HepG2 (cell line): ENCODE measurements at regions not wholly inside any gene's neighbourhood (a gene's known extent, or its start where the extent isn't known, plus 50 kb on each side); places are given as distances from the start of the nearest gene placed in this dataset.
"Not testable (repeated sequence)": the region's sequence is repeated elsewhere in the genome, so short reads cannot be mapped to it uniquely, and the experiment has no call there.

Experiments used
- ATAC-seq: fragments of 200-7000 bp; cut with Tn5 transposase; 3 replicates; pipeline ENCODE4 v1.9.1; 2020; ENCODE audit warnings: mild to moderate bottlenecking, moderate library complexity
- BruUV-seq: library from RNA; stranded (reverse); fragments of 400-500 nt; replicated peaks from 2 replicates; lab custom pipeline; 2021; lab: Mats Ljungman, UMichigan
- CTCF ChIA-PET: fragments of 300-600 bp; formaldehyde crosslinking; extraction: SDS; loops from one replicate; lab custom pipeline; 2021; ENCODE audit warnings: low total read pairs, inconsistent platforms, low intra/inter-chr PET ratio; lab: Yijun Ruan, JAX
- POLR2A ChIA-PET: fragments of 350-600 bp; sonication (Branson Sonifier 250); formaldehyde crosslinking; loops from one replicate; lab custom pipeline; 2020; ENCODE audit warnings: antibody characterized with exemption, inconsistent platforms; lab: Yijun Ruan, JAX
- DNase-seq: peaks from one replicate; pipeline ENCODE4 v3.0.0-alpha.2; 2015; ENCODE audit warnings: low spot score
- FAIRE-seq: peaks from 3 replicates; lab custom pipeline; 2011; peaks lifted over from hg19 to GRCh38; lab: Jason Lieb, UNC
- H2AFZ ChIP-seq: one replicate; pipeline ENCODE4 v1.6.1; 2011; ENCODE audit warnings: low read length, inconsistent platforms
- H3K27ac ChIP-seq: fragments of 300-600 bp; 3 replicates; pipeline ENCODE4 v1.8.0; 2011; ENCODE audit warnings: mixed run types, mild to moderate bottlenecking, mixed read lengths, low read length, inconsistent platforms; ENCODE audit not compliant: insufficient read depth; ENCODE audit errors: extremely low read length
- H3K27me3 ChIP-seq, 2 experiments: fragments of 200-600 bp in 1 of 2; 2 replicates in 1 of 2; 3 replicates in 1 of 2; pipeline versions ENCODE4 v1.6.0 to v1.8.0; 2011; ENCODE audit warnings: low read length in 2 of 2, mild to moderate bottlenecking in 2 of 2, moderate library complexity in 2 of 2, inconsistent platforms in 1 of 2; ENCODE audit not compliant: insufficient read depth in 2 of 2, control insufficient read depth in 1 of 2
- H3K36me3 ChIP-seq, 2 experiments: fragments of 200-600 bp in 1 of 2; replicated peaks in 1 of 2; 2 replicates in 1 of 2; 3 replicates in 1 of 2; pipeline versions ENCODE4 v1.5.1 to v1.8.0; 2011; ENCODE audit warnings: low read length in 2 of 2, inconsistent platforms in 1 of 2; ENCODE audit not compliant: insufficient read depth in 2 of 2, control insufficient read depth in 1 of 2
- H3K4me1 ChIP-seq: 2 replicates; pipeline ENCODE4 v1.5.1; 2012; ENCODE audit warnings: low read length, inconsistent platforms; ENCODE audit not compliant: insufficient read depth
- H3K4me2 ChIP-seq: 2 replicates; pipeline ENCODE4 v1.6.0; 2011; ENCODE audit warnings: low read depth, low read length, inconsistent platforms
- H3K4me3 ChIP-seq, 3 experiments: fragments of 200-600 bp in 1 of 3; sonication (generic), shearing (Covaris generic) in 1 of 3; replicated peaks in 1 of 3; 2 replicates each; pipeline ENCODE4 v1.5.1; 2011 to 2016; ENCODE audit warnings: low read length in 3 of 3, inconsistent platforms in 2 of 3, low read depth in 2 of 3, mild to moderate bottlenecking in 2 of 3, control low read depth in 1 of 3, mixed read lengths in 1 of 3; ENCODE audit not compliant: insufficient read depth in 1 of 3
- H3K79me2 ChIP-seq: one replicate; pipeline ENCODE4 v1.6.1; 2011; ENCODE audit warnings: low read length, inconsistent platforms; ENCODE audit not compliant: insufficient read depth
- H3K9ac ChIP-seq: 2 replicates; pipeline ENCODE4 v1.6.0; 2011; ENCODE audit warnings: mild to moderate bottlenecking, low read depth, low read length, inconsistent platforms; ENCODE audit not compliant: insufficient read depth
- H3K9me3 ChIP-seq: 2 replicates; pipeline ENCODE4 v1.5.1; 2012; ENCODE audit warnings: mild to moderate bottlenecking, low read length
- H4K20me1 ChIP-seq: 2 replicates; pipeline ENCODE4 v1.6.0; 2011; ENCODE audit warnings: inconsistent platforms, mild to moderate bottlenecking, low read length, moderate library complexity; ENCODE audit not compliant: insufficient read depth
- WGBS: methylation state at CpG from one replicate; pipeline ENCODE4 v1.1.6; 2017; ENCODE audit warnings: low lambda C conversion rate; 5-methylcytosine and 5-hydroxymethylcytosine counted together
- in situ Hi-C: cut with HindIII; loops from 2 replicates; pipeline ENCODE4 v1.10.0; 2017; ENCODE audit warnings: low pct_unique_long_range_greater_than_20kb; ENCODE audit not compliant: extremely low pct_ligation_motif_present
- intact Hi-C: fragments of 100-400 bp; cut with micrococcal nuclease; formaldehyde crosslinking; loops from one replicate; pipeline ENCODE4 v1.10.0; 2022; ENCODE audit not compliant: unreplicated experiment

DNA sequence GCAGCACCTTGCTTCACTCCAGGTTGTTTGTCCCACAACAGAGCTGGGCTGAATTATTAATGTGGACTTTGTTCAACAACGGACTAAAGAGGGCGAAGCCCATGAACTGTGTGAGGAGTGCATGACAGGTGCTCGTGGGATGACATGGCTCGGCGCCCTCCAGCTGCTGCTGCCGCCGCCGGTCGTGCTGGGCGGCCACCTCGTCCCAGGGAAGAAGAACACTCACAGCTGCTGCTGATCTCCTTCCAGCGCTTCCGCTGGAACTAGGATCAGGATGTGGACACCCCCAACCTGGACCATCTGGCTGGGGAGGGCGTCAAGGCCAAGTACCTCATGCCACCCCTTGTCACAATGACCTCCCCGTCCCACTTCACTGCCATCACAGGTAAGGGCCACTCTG is 91.4 kb upstream of the FAM90A26 start:
- H4K20me1 ChIP-seq, H3K27me3 ChIP-seq, H3K79me2 ChIP-seq, in situ Hi-C loops, H3K4me3 ChIP-seq, H3K4me2 ChIP-seq, H3K27ac ChIP-seq, H3K36me3 ChIP-seq, H3K9ac ChIP-seq, H3K4me1 ChIP-seq, H3K9me3 ChIP-seq, DNase-seq, FAIRE-seq, CTCF ChIA-PET, POLR2A ChIA-PET, intact Hi-C loops, H2AFZ ChIP-seq, BruUV-seq, ATAC-seq: not testable (repeated sequence)
- 64% methylated on average over 5 of the region's 15 CpGs for WGBS

DNA sequence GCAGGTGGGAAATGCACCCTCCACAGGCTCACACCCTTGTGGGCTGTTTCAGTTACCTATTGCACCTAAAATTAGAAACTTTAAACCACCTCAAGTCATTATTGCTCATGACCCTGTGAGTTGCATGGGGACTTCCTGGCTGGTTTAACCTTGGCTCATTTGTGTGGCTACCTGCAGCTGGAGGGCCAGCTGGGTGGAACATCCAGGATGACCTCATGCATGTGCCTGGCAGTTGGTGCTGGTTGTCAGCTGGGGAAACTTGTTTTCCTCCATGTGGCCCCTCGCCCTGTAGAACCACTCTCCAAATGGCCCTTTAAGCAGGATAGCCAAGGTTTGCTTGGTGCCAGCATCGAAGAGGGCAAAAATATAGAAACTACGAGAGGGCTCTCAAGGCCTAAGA is 93.2 kb upstream of the FAM90A26 start:
- WGBS, result 43% methylated on average over 1 of the region's 3 CpGs
- H3K9me3 ChIP-seq, CTCF ChIA-PET, H3K36me3 ChIP-seq, BruUV-seq, in situ Hi-C loops, H3K9ac ChIP-seq, FAIRE-seq, POLR2A ChIA-PET, H3K79me2 ChIP-seq, ATAC-seq, H3K27me3 ChIP-seq, DNase-seq, H2AFZ ChIP-seq, H3K4me1 ChIP-seq, H4K20me1 ChIP-seq, H3K4me3 ChIP-seq, intact Hi-C loops, H3K27ac ChIP-seq, H3K4me2 ChIP-seq: not testable (repeated sequence)

DNA sequence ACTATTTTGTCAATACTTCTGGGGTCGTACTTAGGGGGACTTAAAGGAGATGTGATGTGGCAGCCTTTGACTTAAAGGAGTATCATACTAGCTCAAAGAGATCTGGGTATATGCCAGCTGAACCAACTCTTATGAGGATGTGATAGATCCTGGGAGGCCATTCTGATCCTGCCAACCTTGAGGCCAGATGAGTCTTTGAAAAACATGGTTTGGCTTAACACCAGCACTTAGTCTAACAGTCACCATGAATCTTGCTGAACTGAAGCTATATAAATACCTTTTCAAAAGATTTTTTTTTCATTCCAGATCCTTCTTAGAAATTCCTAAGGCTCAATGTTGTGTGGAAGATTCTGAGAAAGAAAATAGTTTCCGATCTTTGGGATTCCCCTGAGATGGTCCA is 93.7 kb upstream of the FAM90A26 start:
- H3K4me2 ChIP-seq, H2AFZ ChIP-seq, H3K36me3 ChIP-seq, CTCF ChIA-PET, H3K4me3 ChIP-seq, intact Hi-C loops, H4K20me1 ChIP-seq, FAIRE-seq, H3K27ac ChIP-seq, H3K79me2 ChIP-seq, H3K4me1 ChIP-seq, DNase-seq, in situ Hi-C loops, ATAC-seq, H3K9me3 ChIP-seq, H3K9ac ChIP-seq, POLR2A ChIA-PET, H3K27me3 ChIP-seq, BruUV-seq: not testable (repeated sequence)
- WGBS, result 69% methylated on average over 2 of the region's 2 CpGs

DNA sequence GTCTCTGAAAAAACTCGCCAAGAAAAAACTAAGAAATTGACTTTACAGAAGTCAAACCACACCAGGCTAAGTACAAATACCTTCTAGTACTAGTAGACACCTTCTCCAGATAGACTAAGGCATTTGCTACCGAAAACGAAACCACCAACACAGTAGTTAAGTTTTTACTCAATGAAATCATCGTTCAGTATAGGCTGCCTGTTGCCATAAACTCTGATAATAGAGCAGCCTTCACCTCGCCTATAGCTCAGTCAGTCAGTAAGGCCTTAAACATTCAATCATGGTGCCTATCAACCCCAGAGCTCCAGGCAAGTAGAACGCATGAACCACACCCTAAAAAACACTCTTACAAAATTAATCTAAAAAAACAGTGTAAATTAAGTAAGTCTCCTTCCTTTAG is 96.8 kb upstream of the FAM90A26 start:
- H3K4me3 ChIP-seq, BruUV-seq, H4K20me1 ChIP-seq, DNase-seq, H3K4me2 ChIP-seq, H3K27ac ChIP-seq, H2AFZ ChIP-seq, H3K9ac ChIP-seq, H3K4me1 ChIP-seq, H3K9me3 ChIP-seq, intact Hi-C loops, in situ Hi-C loops, H3K79me2 ChIP-seq, ATAC-seq, FAIRE-seq, POLR2A ChIA-PET, H3K36me3 ChIP-seq, H3K27me3 ChIP-seq, CTCF ChIA-PET: not testable (repeated sequence)
- 41% methylated on average over 6 of the region's 6 CpGs for WGBS
